ENCODE measurements at regions not wholly inside any gene's neighbourhood (a gene's known extent, or its start where the extent isn't known, plus 50 kb on each side); places are given as distances from the start of the nearest gene placed in this dataset.

- 58 to 71% methylated on average over 5 of the region's 5 CpGs for WGBS, 2 donors
- DNase-seq = no peak
- Histone ChIP-seq H3K27me3 (no peaks in the 10 kb centered on the region), H3K4me3 (no peak overlapping the region), H3K4me1 (no peaks in the 10 kb centered on the region), H3K27ac (no peak overlapping the region), H3K9me3 (no peaks in the 10 kb centered on the region), H3K36me3 (no peaks in the 10 kb centered on the region)
- intact Hi-C loops (cut with DNase I) = no loop called here
- no peak for TF ChIP-seq EP300 (IDR thresholded peaks at IDR 0.05)
- no peak for TF ChIP-seq POLR2AphosphoS5 (IDR thresholded peaks at IDR 0.05)
- no peak for TF ChIP-seq POLR2A (IDR thresholded peaks at IDR 0.05)
- TF ChIP-seq CTCF (IDR thresholded peaks at IDR 0.05) = no peak
Observed at GRCh38 chr14:75372260-75372659, 55.6 kb upstream of the JDP2 start.

GRCh38 chr14:75373133-75373532, 54.7 kb upstream of the JDP2 start:
- Histone ChIP-seq H3K4me3 (no peak overlapping the region), H3K36me3 (no peaks in the 10 kb centered on the region), H3K27ac (no peak overlapping the region), H3K4me1 (no peaks in the 10 kb centered on the region), H3K9me3 (no peaks in the 10 kb centered on the region), H3K27me3 (no peaks in the 10 kb centered on the region)
- WGBS, 2 donors = 64 to 65% methylated on average over 3 of the region's 3 CpGs
- intact Hi-C loops (cut with DNase I) = no loop called here
- TF ChIP-seq POLR2AphosphoS5 (IDR thresholded peaks at IDR 0.05) = no peak
- no peak for TF ChIP-seq POLR2A (IDR thresholded peaks at IDR 0.05)
- TF ChIP-seq EP300 (IDR thresholded peaks at IDR 0.05) = no peak
- no peak for TF ChIP-seq CTCF (IDR thresholded peaks at IDR 0.05)
- DNase-seq = no peak

GRCh38 chr14:75373616-75374015, 54.2 kb upstream of the JDP2 start:
- Histone ChIP-seq H3K36me3 (no peaks in the 10 kb centered on the region), H3K9me3 (no peaks in the 10 kb centered on the region), H3K27me3 (no peaks in the 10 kb centered on the region), H3K27ac (no peak overlapping the region), H3K4me3 (no peak overlapping the region), H3K4me1 (no peaks in the 10 kb centered on the region)
- TF ChIP-seq EP300 (IDR thresholded peaks at IDR 0.05) = no peak
- TF ChIP-seq CTCF (IDR thresholded peaks at IDR 0.05) = no peak
- no peak for TF ChIP-seq POLR2AphosphoS5 (IDR thresholded peaks at IDR 0.05)
- no peak for TF ChIP-seq POLR2A (IDR thresholded peaks at IDR 0.05)
- 89 to 90% methylated on average over 1 of the region's 1 CpG for WGBS, 2 donors
- intact Hi-C loops (cut with DNase I) = no loop called here
- DNase-seq = no peak

GRCh38 chr14:75374911-75375310, 52.9 kb upstream of the JDP2 start:
- TF ChIP-seq CTCF (IDR thresholded peaks at IDR 0.05) = no peak
- TF ChIP-seq POLR2A (IDR thresholded peaks at IDR 0.05) = no peak
- TF ChIP-seq POLR2AphosphoS5 (IDR thresholded peaks at IDR 0.05) = no peak
- no peak for TF ChIP-seq EP300 (IDR thresholded peaks at IDR 0.05)
- Histone ChIP-seq H3K4me3 (no peak overlapping the region), H3K27ac (no peak overlapping the region), H3K27me3 (no peaks in the 10 kb centered on the region), H3K9me3 (no peaks in the 10 kb centered on the region), H3K36me3 (no peaks in the 10 kb centered on the region), H3K4me1 (no peaks in the 10 kb centered on the region)
- intact Hi-C loops (cut with DNase I) = no loop called here
- DNase-seq = no peak
- 80 to 96% methylated on average over 1 of the region's 1 CpG for WGBS, 2 donors

- no peaks in the 10 kb centered on the region for H3K9me3 ChIP-seq
- TF ChIP-seq POLR2A (IDR thresholded peaks at IDR 0.05) (no peak), POLR2AphosphoS5 (IDR thresholded peaks at IDR 0.05) (no peak), EP300 (IDR thresholded peaks at IDR 0.05) (no peak), CTCF (IDR thresholded peaks at IDR 0.05) (no peak)
- WGBS, 2 donors = 92 to 95% methylated on average over 3 of the region's 3 CpGs
- H3K36me3 ChIP-seq = no peaks in the 10 kb centered on the region
- intact Hi-C loops (cut with DNase I) = no loop called here
- DNase-seq = no peak
- H3K4me1 ChIP-seq = no peaks in the 10 kb centered on the region
- H3K27ac ChIP-seq = no peak overlapping the region
- no peaks in the 10 kb centered on the region for H3K27me3 ChIP-seq
- no peak overlapping the region for H3K4me3 ChIP-seq
Observed at GRCh38 chr14:75375983-75376382, 51.8 kb upstream of the JDP2 start.
